AG09319 (cell line): ENCODE measurements at regions not wholly inside any gene's neighbourhood (a gene's known extent, or its start where the extent isn't known, plus 50 kb on each side); places are given as distances from the start of the nearest gene placed in this dataset.

ENCODE experiments used
- DNase-seq: peaks from one replicate; pipeline ENCODE4 v3.0.0-alpha.2; 2010; ENCODE audit warnings: low read depth; ENCODE audit errors: extremely low read depth
- CTCF ChIP-seq: IDR thresholded peaks from 2 replicates; pipeline ENCODE4 v1.5.1; 2011; ENCODE audit warnings: low read depth, mild to moderate bottlenecking, inconsistent platforms, low read length, moderate library complexity

DNA sequence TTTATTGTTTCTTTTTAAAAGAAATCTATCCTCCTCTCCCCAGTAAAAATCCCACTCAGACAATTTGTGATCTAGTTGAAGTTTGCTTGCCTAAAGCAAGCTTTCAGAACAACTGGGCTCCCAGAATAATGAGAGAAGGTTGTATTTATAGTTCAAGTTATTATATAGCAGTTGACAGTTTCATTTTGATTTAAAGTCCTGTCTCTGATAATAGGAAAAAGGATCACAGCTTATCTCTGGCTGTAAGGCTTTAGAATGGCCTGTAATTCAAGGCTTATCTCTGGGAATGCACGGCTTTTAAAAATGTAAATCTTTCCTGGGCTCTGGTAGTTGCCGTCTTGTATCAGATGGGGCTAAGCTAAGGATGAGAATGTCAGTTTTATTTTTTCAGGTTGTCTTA is 123.3 kb upstream of the TMTC4 start:
- no peak for TF ChIP-seq CTCF
- no peak for DNase-seq

DNA sequence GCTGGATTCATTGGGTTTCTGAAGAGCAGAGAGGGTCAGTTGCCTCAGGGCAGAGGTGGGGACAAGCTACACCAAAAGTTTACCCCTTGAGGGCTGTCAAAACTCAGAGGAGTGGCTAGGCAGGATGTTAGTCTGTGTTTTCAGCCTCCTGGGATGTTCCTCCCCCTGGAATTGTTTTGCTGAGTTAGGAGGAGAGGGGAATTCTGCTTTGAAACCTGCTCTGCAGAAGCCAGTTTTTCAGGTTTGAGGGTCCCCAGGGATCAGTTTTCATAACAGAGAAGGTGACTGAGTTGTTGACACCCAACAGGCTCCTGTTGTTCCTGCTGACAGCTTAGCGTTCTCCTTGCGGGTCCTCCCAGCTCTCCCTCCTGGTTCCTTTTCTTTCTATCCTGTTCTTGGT is 121.9 kb upstream of the TMTC4 start:
- no peak for DNase-seq
- TF ChIP-seq CTCF: no peak

DNA sequence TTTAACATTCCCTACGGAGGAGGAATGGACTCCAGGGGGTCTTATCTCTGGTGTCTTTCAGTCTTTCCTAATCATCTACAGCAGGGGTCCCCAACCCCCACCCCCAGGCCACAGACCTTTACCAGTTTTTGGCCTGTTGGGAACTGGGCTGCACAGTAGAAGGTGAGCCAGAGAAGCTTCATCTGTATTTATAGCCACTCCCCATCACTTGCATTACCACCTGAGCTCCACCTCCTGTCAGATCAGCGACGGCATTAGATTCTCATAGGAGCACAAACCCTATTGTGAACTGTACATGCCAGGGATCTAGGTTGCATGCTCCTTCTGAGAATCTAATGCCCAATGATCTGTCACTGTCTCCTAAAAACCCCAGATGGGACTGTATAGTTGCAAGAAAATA is 120.0 kb upstream of the TMTC4 start:
- no peak for DNase-seq
- TF ChIP-seq CTCF: no peak

GRCh38 chr13:100790405-100790804 is 115.8 kb upstream of the TMTC4 start:
- no peak for TF ChIP-seq CTCF
- DNase-seq: no peak

DNA sequence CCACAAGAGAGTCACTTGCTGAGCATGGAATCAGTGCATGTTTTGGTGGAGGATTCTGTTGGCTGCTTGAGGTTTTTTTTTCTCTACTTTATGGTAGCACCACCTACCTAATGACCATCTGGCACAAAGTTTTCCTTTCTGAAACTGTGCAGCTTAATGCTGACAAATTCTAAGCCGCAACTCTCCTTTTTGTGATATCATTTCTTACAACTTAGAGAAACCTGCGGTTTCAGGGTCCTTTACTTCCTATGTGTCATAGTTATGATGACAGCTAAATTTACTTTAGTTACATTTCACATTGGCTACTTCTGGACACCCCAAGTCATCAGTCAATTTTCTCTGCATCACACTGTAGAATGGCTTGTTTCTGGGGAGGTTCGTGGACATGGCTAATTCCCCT is 115.4 kb upstream of the TMTC4 start:
- no peak for TF ChIP-seq CTCF
- DNase-seq: no peak

DNA sequence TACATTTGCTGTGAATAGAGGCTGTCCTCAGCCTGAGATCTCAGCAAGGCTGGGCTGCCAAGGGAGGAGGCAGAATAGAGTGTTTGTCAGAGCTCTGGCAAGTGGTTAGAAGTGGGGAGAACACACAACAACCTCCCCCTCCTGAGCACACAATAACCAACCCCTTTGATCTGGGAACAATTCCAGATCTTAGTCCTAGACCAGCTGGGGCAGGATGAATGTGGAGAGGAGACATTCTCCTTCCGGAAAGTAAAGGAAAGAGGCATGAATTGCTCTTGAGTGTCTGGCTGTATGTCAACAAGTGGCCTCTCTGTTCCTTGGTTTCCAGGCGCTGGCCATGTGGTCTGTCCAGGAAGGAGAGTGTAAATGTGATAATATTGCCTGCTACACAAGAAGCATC is 114.9 kb upstream of the TMTC4 start:
- no peak for TF ChIP-seq CTCF
- DNase-seq: no peak

- no peak for DNase-seq
- TF ChIP-seq CTCF: no peak
These were observed 114.4 kb upstream of the TMTC4 start for GRCh38 chr13:100789025-100789424.
